Hepatocyte (in vitro differentiated cells): ENCODE measurements at regions not wholly inside any gene's neighbourhood (a gene's known extent, or its start where the extent isn't known, plus 50 kb on each side); places are given as distances from the start of the nearest gene placed in this dataset.

ENCODE experiments used
- DNase-seq: peaks from one replicate; pipeline ENCODE4 v3.0.0-alpha.2; 2016; ENCODE audit warnings: low spot score
- H2AFZ ChIP-seq: fragments of 200-600 bp; sonication (generic); 2 replicates; pipeline ENCODE4 v1.6.0; 2016; ENCODE audit warnings: antibody characterized with exemption, mild to moderate bottlenecking
- H3K27ac ChIP-seq: fragments of 200-600 bp; sonication (generic); 2 replicates; pipeline ENCODE4 v1.5.1; 2016; ENCODE audit warnings: mild to moderate bottlenecking
- H3K27me3 ChIP-seq: fragments of 200-600 bp; sonication (generic); 2 replicates; pipeline ENCODE4 v1.6.1; 2016
- H3K36me3 ChIP-seq: fragments of 200-600 bp; sonication (generic); replicated peaks from 2 replicates; pipeline ENCODE4 v1.5.1; 2016; ENCODE audit warnings: low read depth; ENCODE audit not compliant: insufficient read depth
- H3K4me1 ChIP-seq: fragments of 200-600 bp; sonication (generic); 2 replicates; pipeline ENCODE4 v1.5.1; 2016; ENCODE audit warnings: mild to moderate bottlenecking, moderate library complexity; ENCODE audit not compliant: insufficient read depth
- H3K4me2 ChIP-seq: fragments of 200-600 bp; sonication (generic); 2 replicates; pipeline ENCODE4 v1.6.0; 2016
- H3K4me3 ChIP-seq: fragments of 200-600 bp; sonication (generic); 2 replicates; pipeline ENCODE4 v1.5.1; 2016; ENCODE audit warnings: mild to moderate bottlenecking
- H3K79me2 ChIP-seq: fragments of 200-600 bp; sonication (generic); 2 replicates; pipeline ENCODE4 v1.6.0; 2017; ENCODE audit warnings: mild to moderate bottlenecking
- H3K9me2 ChIP-seq: fragments of 200-600 bp; sonication (generic); replicated peaks from 2 replicates; pipeline ENCODE4 v1.6.0; 2017; ENCODE audit warnings: mild to moderate bottlenecking; ENCODE audit not compliant: insufficient read depth
- H3K9me3 ChIP-seq: fragments of 200-600 bp; sonication (generic); 2 replicates; pipeline ENCODE4 v1.5.1; 2016; ENCODE audit warnings: low read depth, mild to moderate bottlenecking
- H4K20me1 ChIP-seq: fragments of 200-600 bp; sonication (generic); 2 replicates; pipeline ENCODE4 v1.6.0; 2016; ENCODE audit warnings: mild to moderate bottlenecking; ENCODE audit not compliant: insufficient read depth, poor library complexity, severe bottlenecking
- CTCF ChIP-seq: fragments of 200-600 bp; sonication (generic); IDR thresholded peaks from 2 replicates; pipeline ENCODE4 v1.5.1; 2016; ENCODE audit warnings: antibody characterized with exemption, mild to moderate bottlenecking; ENCODE audit not compliant: poor library complexity
- EZH2 ChIP-seq: fragments of 200-600 bp; sonication (generic); IDR thresholded peaks from 2 replicates; pipeline ENCODE4 v1.6.1; 2016; ENCODE audit warnings: antibody characterized with exemption, mild to moderate bottlenecking, borderline replicate concordance
- EZH2phosphoT487 ChIP-seq: fragments of 200-600 bp; sonication (generic); IDR thresholded peaks from one replicate; pipeline ENCODE4 v1.6.1; 2018; ENCODE audit warnings: antibody characterized with exemption, mild to moderate bottlenecking, low read depth, moderate library complexity; ENCODE audit not compliant: unreplicated experiment, severe bottlenecking
- WGBS: methylation state at CpG from one replicate; pipeline ENCODE4 v1.1.6; 2016; ENCODE audit warnings: low lambda C conversion rate; ENCODE audit errors: missing lambda C conversion rate; 5-methylcytosine and 5-hydroxymethylcytosine counted together

GRCh38 chr9:111148052-111149017 is 110.1 kb upstream of the LPAR1 start:
- 71% methylated on average over 10 of the region's 10 CpGs for WGBS
- DNase-seq = no peak
- TF ChIP-seq EZH2 = no peak
- TF ChIP-seq EZH2phosphoT487 = no peak
- no peak for TF ChIP-seq CTCF

GRCh38 chr9:111147041-111147440 is 108.8 kb upstream of the LPAR1 start:
- 86% methylated on average over 3 of the region's 3 CpGs for WGBS
- no peaks in the 10 kb centered on the region for H3K27me3 ChIP-seq
- TF ChIP-seq EZH2 (no peak), CTCF (no peak), EZH2phosphoT487 (no peak)

More at GRCh38 chr9:111148052-111149017, 110.1 kb upstream of the LPAR1 start:
- Histone ChIP-seq H3K79me2 (no peaks in the 10 kb centered on the region), H3K4me1 (no peaks in the 10 kb centered on the region), H2AFZ (no peak overlapping the region), H4K20me1 (no peaks in the 10 kb centered on the region), H3K9me3 (no peaks in the 10 kb centered on the region), H3K4me2 (no peak overlapping the region), H3K4me3 (no peak overlapping the region), H3K9me2 (no peaks in the 10 kb centered on the region), H3K27me3 (no peaks in the 10 kb centered on the region), H3K27ac (no peak overlapping the region), H3K36me3 (no peaks in the 10 kb centered on the region)

GRCh38 chr9:111144741-111145140 is 106.5 kb upstream of the LPAR1 start:
- H3K79me2 ChIP-seq = no peaks in the 10 kb centered on the region
- H3K27ac ChIP-seq = no peak overlapping the region
- no peaks in the 10 kb centered on the region for H3K9me3 ChIP-seq
- no peak overlapping the region for H2AFZ ChIP-seq
- H3K4me1 ChIP-seq = no peaks in the 10 kb centered on the region
- H3K9me2 ChIP-seq = no peaks in the 10 kb centered on the region
- TF ChIP-seq EZH2 (no peak), CTCF (no peak), EZH2phosphoT487 (no peak)
- 69% methylated on average over 3 of the region's 3 CpGs for WGBS
- no peak overlapping the region for H3K4me3 ChIP-seq
- H3K27me3 ChIP-seq = no peaks in the 10 kb centered on the region
- DNase-seq = no peak
- H3K36me3 ChIP-seq = no peaks in the 10 kb centered on the region
- no peak overlapping the region for H3K4me2 ChIP-seq
- H4K20me1 ChIP-seq = no peaks in the 10 kb centered on the region

More at GRCh38 chr9:111147041-111147440, 108.8 kb upstream of the LPAR1 start:
- no peak overlapping the region for H2AFZ ChIP-seq
- no peaks in the 10 kb centered on the region for H3K36me3 ChIP-seq
- H3K27ac ChIP-seq = no peak overlapping the region
- H3K4me2 ChIP-seq = no peak overlapping the region
- no peaks in the 10 kb centered on the region for H3K79me2 ChIP-seq
- H3K4me1 ChIP-seq = no peaks in the 10 kb centered on the region
- no peaks in the 10 kb centered on the region for H4K20me1 ChIP-seq
- no peak for DNase-seq
- H3K9me2 ChIP-seq = no peaks in the 10 kb centered on the region
- no peaks in the 10 kb centered on the region for H3K9me3 ChIP-seq
- no peak overlapping the region for H3K4me3 ChIP-seq
